Left renal pelvis (tissue), 4 donors: ENCODE measurements at regions not wholly inside any gene's neighbourhood (a gene's known extent, or its start where the extent isn't known, plus 50 kb on each side); places are given as distances from the start of the nearest gene placed in this dataset.

ENCODE experiments used
- DNase-seq, 4 donors: peaks; one replicate each; pipeline ENCODE4 v3.0.0-alpha.2; 2013; ENCODE audit warnings: low read depth in 4 of 4, low spot score in 3 of 4

GRCh38 chr21:21715266-21715969, 717.2 kb downstream of the NCAM2 start:
- DNase-seq = no peak

GRCh38 chr21:21722731-21723130, 724.5 kb downstream of the NCAM2 start:
- DNase-seq = no peak

- DNase-seq = no peak
Measured at GRCh38 chr21:21730512-21730911, 732.3 kb downstream of the NCAM2 start.

DNA sequence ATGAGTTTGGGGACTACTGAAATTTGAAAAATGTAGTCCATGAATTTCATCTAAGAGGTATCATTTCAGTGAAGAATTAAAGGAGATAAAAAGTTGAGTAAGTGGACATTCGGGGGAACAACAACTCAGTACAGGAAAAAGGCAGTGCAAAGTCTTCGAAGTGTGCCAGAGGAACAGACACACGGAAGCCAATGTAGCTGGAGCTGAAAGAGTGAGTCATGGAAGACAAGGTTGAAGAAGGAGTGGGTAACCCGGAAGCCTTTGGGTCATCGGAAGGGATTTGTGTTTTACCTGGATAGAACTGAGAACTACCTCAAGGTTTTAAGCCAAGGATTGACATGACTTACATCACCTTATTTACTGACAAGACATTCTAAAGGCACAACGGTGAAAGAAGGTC, 733.4 kb downstream of the NCAM2 start:
- no peak for DNase-seq

DNA sequence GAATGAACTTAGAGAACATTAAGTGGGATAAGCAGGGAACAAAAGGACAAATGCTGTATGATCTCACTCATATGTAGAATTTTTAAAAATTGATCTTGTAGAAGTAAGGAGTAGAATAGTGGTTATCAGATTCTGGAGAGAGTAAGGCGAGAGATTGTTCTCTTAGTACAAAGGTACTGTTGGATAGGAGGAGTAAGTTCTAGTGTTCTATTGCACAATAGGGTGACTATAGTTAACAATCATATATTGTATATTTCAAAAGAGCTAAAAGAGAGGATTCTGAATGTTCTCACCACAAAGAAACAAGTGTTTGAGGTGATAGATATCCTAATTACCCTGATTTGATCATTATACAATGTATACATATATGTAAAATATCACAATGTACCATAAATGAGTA, 735.9 kb downstream of the NCAM2 start:
- DNase-seq = no peak

DNA sequence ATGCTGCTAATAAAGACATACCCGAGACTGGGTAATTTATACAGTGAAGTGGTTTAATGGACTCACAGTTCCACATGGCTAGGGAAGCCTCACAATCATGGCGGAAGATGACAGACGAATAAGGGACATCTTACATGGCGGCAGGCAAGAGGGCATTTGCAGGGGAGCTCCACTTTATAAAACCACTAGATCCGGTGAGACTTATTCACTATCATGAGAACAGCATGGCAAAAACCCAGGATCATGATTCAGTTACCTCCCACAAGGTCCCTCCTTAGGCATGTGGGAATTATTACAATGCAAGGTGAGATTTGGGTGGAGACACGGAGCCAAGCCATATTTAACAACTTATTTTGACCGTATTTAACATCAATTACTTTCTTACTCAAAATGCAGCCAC, 739.0 kb downstream of the NCAM2 start:
- no peak for DNase-seq

- no peak for DNase-seq
Measured at GRCh38 chr21:21740207-21740606, 742.0 kb downstream of the NCAM2 start.

GRCh38 chr21:21750124-21750825, 752.1 kb downstream of the NCAM2 start:
- no peak for DNase-seq

GRCh38 chr21:21751286-21751685, 753.1 kb downstream of the NCAM2 start:
- no peak for DNase-seq

GRCh38 chr21:21762855-21763254, 764.6 kb downstream of the NCAM2 start:
- no peak for DNase-seq

DNA sequence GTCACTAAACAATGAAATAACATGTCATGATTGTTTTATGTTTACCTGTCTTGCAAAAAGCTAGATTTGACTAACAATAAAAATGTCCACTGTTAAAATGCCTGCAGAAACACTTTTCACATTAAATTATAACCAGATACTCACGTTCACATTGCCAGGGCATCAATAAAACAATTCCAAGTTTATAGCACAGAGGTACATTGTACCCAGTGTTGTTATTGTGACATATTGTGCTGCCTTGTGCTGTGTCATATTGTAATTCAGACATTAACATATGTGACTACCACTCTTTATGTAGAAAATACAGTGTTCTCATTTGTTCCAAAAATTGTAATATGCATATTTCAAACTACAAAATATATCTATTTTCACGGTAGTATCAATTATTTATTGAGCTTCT, 766.1 kb downstream of the NCAM2 start:
- no peak for DNase-seq

DNA sequence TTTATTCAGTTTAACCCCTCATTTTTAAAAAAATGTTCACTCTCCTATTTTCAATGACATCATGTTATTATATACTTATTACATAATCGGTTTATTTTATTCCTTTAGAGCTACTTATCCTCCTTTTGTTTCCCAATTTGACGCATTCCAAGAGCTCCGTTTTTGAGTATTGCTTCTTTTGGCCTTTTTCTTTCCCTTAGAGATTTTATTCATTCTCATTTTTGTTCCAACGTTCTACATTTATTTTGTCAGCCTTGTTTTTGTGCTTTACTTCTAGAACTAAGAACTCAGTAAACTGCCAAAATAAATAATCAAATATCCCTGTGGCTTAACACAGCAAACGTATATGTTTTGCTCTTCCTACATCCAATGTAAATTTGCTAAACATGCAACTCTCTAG, 769.1 kb downstream of the NCAM2 start:
- DNase-seq = no peak

GRCh38 chr21:21788591-21788990, 790.4 kb downstream of the NCAM2 start:
- no peak for DNase-seq

- DNase-seq = no peak
Measured at GRCh38 chr21:21801921-21802320, 803.7 kb downstream of the NCAM2 start.

DNA sequence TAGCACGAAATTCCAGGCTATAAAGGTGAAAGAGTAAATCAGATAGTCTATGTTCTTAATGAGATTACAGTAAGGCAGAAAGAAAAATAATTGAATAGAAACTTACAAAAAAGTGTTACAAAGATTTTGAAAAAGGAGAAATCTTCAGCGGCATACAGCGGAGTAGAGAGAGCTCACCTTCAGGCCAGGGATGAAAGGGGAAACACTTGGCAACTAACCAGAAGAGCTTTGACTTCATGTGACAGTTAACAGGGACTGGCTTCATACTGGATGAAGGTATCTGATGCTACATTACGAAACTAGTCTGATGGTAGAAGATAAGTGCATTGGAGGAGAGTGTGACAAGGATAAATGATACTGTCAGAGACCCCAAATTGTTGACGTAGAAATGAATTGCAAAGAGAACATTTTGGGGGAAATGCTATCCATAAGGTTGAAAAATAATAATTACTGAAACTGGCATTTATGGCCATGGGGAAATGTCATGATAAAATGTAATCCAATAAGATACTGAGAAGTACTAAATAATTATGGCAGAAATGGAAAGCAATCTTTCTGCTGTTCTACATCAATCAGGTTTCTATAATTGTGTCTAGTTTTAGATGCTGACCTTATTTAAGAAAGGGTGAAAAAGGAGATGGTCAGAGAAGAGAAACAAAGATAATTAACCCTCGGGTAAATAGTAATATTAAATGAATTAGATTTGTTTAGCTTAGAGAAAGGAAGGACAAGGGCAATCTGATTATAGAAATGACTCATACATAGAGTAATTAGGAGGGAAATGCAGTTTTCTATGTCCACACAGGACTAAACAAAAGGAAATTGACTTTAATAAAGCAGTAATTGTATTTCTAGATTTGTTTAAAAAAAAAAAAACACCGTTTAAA, 808.7 kb downstream of the NCAM2 start:
- DNase-seq = no peak

- DNase-seq = no peak
Measured at GRCh38 chr21:21807598-21807903, 809.3 kb downstream of the NCAM2 start.

DNA sequence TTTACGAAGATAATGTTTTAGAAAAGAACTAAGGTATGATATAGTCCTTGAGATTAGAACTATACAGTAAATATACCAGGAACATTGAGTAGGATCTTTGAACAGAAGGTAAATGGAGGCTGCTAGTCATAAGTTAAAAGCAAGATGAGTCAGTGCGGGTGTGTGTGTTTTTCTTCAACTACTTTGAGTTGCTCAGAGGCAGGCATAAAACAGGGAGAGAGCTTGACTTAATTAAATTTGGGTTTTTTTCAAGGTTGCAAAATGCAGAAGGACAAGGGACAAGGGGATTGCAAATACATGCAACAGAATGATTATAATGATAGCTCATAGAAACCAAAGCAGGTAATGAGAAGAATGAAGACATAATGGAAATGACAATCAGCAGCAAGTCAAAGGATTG, 815.1 kb downstream of the NCAM2 start:
- no peak for DNase-seq

DNA sequence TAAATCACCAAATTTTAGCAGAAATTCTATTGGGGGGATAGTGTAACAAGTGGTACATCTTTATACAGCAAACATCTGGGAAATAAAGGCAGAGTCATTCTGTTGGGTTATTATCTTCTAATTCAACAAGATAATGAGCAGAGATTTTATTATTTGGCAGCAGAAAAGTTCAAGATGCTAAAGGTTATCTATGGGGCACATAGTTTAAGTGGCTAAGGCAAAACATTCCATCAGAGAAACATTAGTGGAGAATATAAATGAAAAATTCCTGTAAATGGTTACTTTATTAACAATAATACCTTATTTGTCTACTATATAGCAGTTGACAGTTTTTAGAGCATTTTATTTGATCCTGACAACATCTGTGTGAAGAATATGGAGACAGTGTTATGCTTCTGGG, 815.7 kb downstream of the NCAM2 start:
- no peak for DNase-seq

- no peak for DNase-seq
Measured at GRCh38 chr21:21816778-21817177, 818.6 kb downstream of the NCAM2 start.

DNA sequence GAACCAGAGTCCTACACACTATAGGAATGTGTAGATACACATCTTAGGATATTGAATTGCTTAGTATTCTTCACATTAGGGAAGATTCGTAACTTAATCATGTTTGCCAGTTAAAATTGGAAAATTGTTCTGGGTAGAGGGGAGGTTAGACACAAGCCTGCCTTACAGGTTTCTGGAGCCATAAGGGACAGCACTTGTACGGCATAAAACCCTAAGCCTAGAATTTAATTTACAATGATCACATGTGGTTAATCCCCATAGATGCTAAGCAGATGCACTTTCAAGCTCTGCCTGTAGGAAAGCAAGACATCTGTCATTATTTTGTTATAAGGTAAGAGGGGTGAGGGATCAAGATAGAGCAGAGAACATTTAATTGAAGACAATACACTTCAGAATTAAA, 820.7 kb downstream of the NCAM2 start:
- DNase-seq = no peak

- no peak for DNase-seq
Measured at GRCh38 chr21:21828130-21828529, 829.9 kb downstream of the NCAM2 start.

- DNase-seq = no peak
Measured at GRCh38 chr21:21831036-21831435, 832.8 kb downstream of the NCAM2 start.
